Skin of body (tissue), 1 donor: ENCODE measurements at regions not wholly inside any gene's neighbourhood (a gene's known extent, or its start where the extent isn't known, plus 50 kb on each side); places are given as distances from the start of the nearest gene placed in this dataset.
"Not testable (repeated sequence)": the region's sequence is repeated elsewhere in the genome, so short reads cannot be mapped to it uniquely, and the experiment has no call there.

Source experiments
- DNase-seq: peaks from one replicate; lab custom pipeline; 2025; lab: John Stamatoyannopoulos, UW

DNA sequence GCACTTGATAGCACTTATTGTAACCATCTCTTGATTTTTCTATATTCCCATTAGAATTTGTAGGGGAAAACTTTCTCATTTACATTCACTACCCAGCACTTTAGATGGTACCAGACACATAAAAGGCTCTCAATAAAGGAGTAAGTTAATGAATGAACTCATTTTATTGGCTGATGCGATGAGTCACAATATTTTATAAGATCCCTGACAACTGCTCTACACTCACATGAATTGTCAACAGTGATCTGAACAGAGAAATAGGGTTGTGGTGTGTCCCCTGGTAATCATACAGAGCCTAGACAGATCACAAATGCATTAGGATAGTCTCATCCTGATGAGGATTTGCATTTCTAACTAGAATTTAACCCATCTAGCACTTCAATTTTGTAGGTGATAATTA is 567.6 kb upstream of the ARPP21 start:
- DNase-seq, result no peak

DNA sequence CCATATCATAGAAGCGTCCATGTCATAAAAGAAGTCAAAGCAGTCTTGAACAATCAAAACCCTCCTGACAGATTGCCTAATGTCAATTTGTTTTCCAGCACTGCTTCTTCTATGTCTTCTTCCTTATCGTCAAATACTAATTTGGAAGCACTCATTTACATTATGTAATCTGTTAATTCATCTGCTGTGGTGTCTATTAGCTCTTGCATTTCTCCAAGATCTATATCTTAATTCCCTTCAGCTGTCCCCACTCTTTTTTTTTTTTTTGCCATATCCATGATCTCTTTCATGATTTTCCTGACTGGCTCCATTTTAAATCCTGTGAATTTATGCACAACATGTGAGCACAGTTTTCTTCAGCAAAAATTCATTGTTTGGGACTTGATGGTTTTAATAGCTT is 560.5 kb upstream of the ARPP21 start:
- no peak for DNase-seq

DNA sequence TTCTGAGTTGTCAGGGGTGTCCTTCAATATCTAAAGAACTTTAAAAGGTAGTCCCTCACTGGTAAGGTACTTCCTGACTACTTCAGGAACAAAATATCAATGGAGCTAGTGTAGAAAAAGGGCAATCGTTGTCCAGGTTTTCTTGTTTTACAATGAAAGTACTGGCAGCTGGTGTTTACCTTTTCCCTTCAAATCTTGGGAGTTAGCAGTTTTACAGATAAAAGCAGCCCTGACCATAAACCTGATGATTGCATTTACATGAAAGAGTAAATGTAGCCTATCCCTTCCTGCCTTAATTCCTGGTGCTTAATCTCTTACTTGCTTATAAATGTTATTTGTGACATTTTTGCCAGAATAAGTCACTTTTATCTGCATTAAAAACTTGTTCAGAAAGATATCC is 559.9 kb upstream of the ARPP21 start:
- no peak for DNase-seq

DNA sequence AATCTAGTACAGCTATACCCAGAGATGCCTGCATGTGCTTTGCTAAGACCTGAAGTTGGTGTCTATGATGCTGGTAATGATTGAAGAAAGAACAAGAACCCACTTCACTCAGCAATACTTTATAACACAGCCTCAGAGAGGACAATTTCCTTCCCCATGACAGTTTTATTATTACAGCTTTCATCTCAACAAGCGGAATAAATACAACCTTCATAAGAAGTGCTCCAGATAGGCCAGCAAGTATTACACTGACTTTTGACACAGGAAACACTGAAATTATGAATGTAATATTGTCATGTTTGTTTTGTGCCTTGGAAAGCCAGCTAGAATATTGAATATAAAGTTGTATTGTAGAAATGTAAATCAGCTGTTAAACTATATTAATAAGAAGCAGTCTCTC is 557.4 kb upstream of the ARPP21 start:
- no peak for DNase-seq

DNA sequence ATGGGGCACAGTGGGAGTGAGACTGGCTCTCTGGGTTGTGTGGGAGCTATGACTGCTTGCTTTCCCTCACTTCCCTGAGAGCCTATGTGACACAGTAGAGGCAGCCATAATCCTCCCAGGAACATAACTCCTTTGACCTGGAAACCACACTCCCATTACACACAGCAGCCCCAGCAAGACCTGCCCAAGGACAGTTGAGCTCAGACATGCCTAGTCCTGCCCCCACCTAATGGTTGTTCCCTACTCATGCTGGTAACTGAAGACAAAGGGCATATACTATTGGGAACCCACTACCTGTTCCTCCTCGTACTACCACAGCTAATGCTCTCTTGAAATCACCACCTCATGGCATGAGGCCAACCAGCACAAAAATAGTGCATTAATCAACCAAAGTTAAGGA is 550.4 kb upstream of the ARPP21 start:
- no peak for DNase-seq

DNA sequence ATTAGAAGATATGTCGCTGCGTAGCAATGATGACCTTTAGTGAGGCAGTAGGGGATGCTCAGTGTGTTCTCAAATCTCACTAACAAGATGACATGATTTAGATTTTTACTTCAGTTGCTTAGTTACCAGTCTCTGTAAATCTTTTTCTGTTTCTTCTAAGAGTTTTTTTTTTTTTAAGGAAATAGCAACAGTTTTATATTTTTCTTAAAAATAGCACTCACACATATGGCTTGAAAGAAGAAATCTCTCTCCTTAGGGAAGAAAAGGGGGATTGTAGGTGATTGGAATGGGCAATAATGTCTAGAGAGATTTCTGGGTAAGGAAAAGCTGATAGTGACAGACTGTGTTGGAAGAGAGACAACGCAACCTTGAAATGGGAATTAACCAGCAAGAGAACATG is 524.6 kb upstream of the ARPP21 start:
- no peak for DNase-seq

DNA sequence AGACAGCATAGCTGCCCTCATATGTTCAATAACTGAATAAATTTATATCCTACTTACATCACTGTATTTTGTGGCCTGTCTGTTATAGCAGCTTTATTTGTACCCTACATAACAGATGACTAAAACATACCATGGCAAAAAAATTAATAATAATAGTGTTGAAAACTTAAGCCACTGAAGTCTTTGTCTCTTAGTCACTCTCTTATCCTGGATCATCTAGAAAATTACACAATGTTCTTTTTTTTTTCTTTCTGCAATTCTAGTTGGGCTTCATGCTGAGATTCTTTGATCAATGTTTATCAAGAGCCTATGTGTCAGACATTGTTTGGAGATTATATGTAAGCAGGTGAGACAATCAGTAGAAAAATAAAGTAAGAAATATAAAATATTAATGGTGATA is 519.3 kb upstream of the ARPP21 start:
- DNase-seq, result no peak

DNA sequence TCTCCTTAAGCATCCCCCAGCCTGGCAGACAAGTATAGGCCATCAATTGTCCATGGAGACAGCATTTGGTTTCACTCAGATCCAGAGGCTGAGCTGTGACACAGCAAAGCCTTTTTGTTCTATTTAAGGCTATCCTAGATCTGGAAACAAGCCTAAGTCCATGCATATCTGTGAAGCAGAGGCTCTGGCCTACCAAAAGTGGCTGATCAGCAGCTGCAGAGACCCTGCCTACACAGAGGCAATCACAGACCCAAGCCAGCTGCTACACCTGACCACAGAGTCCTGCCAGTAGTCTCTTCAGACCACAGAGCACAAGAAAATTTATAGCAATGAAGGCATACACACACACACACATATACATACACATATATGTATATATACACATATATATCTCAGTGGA is 501.7 kb upstream of the ARPP21 start:
- no peak for DNase-seq

DNA sequence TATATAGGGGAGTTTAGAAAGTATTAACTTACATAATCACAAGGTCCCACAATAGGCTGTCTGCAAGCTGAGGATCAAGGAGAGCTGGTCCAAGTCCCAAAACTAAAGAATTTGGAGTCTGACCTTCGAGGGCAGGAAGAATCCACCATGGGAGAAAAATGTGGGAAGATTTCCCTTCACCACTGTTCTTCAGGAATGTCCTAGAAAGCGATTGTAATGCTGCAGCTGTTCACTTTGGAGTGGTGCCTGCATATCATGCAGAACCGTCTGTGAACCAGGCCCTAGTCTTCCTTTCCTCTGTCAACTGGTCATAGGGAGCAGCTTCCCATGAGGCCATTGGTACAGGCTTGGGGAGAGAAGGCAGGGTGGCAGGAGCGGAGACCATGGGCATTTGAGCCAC is 497.9 kb upstream of the ARPP21 start:
- no peak for DNase-seq

DNA sequence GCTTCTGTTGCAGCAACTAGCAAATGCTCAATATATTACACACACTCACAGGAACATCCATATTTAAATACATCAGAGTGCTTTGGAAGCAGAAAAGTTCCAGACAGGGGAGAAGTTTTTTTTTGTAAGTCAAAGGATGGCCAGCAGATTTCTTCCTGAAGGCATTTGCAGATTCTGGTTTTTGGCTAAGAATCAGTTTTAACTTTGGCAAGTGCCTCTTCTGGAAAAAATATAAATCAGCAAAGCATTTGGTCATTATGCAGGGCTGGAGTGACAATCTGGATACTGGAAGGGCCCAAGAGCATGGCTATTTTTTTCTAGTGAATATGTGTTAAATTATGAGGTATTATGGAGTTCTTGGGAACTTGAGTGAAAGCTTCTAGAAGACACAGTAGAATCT is 495.3 kb upstream of the ARPP21 start:
- no peak for DNase-seq

DNA sequence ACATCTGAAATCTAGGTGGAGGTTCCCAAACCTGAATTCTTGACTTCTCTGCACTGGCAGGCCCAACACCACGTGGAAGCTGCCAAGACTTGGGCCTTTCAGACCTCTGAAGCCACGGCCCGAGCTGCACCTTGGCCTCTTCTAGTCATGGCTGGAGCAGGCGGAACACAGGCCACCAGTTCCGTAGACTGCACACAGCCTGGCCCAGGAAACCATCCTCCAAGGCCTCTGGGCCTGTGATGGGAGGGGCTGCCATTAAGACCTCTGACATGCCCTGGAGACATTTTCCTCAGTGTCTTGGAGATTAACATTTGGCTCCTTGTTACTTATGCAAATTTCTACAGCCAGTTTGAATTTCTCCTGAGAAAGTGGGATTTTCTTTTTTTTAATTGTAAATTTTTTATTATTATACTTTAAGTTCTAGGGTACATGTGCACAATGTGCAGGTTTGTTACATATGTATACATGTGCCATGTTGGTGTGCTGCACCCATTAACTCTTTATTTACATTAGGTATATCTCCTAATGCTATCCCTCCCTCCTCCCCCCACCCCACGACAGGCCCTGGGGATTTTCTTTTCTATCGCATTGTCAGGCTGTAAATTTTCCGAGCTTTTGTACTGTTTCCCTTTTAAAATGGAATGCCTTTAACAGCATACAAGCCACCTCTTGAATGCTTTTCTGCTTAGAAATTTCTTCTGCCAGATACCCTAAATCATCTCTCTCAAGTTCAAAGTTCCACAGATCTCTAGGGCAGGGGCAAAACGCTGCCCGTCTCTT is 492.9 kb upstream of the ARPP21 start:
- DNase-seq, result not testable (repeated sequence)

DNA sequence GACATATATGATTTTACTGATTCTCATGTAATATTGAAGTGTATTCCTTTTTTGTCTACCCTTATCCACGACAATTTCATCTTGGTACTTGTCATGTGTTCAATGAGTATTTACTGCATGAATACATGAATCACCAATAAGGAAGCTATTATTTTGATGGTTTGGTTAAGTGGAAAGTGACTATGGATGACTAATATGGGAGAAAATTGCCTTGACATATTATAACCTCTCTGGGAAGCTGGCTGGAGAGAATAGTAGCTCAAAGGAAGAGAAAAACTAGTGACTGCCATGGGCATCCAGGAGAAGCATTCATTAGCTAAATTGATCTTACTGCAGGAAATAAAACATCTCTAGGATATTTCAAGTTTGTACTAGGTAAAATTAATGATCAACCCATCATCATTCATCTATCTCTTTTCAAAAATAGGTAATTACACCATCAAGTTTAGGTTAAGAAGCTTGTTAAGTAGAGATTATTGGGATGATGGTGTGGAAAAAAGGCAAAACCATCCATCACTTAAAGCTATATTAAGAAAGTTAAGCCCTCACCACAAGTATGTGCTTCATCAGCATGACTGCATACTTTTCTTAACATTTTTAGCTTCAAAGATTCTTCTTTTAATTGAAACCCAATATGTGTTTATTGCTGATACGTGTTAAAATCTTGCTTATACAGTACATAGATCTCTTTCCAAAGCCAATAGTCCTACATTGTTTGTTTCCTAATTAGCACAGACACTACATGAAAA is 455.2 kb upstream of the ARPP21 start:
- DNase-seq, result no peak

DNA sequence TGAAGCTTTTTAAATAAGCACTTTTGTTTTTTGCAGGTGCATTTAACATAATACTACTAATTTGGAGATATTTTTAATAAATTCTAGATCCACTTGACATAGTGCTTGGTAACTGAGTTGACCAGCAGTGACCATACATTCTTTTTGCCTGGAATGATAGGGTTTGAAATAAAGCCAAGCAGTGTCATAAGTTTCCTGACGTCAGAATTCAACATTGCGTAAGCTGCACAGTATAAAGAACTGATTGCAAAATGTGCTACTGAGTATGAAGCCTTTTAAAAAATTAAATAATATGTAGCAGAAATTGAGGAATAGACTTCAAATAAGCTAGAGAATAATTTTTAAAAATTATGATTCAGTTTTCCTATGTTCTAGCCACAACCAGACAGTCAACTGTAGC is 454.6 kb upstream of the ARPP21 start:
- no peak for DNase-seq

DNA sequence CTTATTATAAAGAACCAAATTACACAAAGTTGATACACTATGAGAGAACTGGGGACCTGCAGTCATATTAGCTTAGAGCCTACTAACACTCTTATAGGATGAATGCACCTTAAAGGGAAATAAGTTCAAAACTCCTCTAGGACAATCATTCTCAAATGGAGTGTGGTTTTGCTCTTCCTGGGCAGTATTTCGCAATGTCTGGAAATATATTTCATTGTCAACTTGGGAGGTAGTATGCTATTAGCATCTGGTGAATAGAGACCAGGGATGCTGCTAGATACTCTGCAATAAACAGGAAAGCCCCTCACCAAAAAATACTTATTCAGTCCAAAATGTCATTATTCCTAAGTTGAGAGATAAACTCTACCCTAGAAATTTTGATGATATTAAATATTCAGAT is 451.4 kb upstream of the ARPP21 start:
- DNase-seq, result no peak

DNA sequence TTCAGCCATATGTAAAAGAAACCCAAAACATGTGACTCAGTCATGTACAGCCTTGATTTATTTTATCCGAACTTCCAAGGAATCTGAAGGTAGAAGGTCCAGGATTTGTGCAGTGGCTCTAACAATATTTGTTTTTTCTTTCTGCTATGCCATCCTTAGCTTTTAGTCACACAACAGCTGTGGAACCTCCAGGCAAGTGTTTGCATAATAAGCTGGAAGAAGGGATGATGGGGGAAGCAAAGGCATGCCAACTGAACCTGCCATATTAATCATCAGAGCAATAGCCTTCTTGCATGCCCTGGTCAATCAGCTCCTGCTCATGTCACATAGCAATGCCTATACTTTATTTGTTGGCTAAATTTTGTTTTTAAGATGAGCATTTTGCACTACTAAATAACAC is 444.7 kb upstream of the ARPP21 start:
- DNase-seq, result no peak

DNA sequence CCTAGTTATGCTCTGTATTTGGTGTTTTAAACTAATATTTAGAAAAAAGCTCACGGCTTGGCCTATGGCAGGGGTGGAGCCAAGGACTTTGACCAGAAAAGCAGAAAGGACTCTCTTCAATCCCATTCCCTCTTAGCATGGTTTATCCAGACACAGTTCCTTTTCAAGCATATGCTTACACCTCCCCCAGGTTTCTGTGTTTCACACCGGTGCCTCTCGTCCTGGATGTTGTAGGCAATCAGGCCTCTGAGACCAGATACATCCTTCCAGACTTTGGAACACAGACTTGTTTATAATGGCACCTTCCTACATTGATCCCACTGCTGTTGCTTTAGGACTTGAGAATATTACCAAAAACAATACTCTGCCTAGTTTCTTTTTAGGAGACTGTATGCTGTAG is 440.5 kb upstream of the ARPP21 start:
- no peak for DNase-seq

DNA sequence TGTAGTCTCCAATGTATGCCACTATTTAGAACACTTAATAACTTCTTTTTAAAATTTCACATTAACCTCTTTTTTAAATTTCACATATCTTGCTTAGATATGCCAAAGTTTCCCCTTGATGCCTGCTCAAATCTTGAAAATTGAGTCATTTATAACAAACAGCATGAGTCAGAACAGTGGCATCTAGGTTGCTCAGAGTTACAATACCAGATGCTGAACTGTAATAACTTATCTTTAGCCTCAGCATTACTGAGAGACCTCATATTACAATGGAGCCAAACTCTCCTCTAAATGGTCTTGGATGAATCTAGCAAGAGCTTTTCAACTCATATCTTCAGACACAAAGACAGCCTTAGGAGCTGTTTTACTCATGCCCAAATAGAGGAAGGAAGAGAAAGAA is 439.3 kb upstream of the ARPP21 start:
- DNase-seq, result no peak

DNA sequence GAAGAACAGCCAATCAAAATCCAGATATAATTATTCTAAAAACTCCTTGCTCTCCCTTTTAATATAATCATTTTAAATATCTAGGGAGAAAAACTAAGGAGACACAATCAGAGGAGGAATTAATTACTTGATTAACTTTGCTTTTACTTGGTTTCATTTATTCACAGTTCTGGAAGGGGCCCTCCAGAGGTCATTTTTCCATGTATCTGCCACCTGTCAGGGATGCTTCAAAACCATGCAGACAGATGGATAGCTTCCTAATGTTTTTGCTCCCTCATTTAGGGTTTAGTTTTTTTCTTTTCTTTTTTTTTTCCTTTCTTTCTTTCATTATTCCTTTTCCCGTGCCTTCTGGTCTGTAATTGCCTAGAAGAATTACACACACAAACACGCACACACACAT is 438.1 kb upstream of the ARPP21 start:
- DNase-seq, result no peak

DNA sequence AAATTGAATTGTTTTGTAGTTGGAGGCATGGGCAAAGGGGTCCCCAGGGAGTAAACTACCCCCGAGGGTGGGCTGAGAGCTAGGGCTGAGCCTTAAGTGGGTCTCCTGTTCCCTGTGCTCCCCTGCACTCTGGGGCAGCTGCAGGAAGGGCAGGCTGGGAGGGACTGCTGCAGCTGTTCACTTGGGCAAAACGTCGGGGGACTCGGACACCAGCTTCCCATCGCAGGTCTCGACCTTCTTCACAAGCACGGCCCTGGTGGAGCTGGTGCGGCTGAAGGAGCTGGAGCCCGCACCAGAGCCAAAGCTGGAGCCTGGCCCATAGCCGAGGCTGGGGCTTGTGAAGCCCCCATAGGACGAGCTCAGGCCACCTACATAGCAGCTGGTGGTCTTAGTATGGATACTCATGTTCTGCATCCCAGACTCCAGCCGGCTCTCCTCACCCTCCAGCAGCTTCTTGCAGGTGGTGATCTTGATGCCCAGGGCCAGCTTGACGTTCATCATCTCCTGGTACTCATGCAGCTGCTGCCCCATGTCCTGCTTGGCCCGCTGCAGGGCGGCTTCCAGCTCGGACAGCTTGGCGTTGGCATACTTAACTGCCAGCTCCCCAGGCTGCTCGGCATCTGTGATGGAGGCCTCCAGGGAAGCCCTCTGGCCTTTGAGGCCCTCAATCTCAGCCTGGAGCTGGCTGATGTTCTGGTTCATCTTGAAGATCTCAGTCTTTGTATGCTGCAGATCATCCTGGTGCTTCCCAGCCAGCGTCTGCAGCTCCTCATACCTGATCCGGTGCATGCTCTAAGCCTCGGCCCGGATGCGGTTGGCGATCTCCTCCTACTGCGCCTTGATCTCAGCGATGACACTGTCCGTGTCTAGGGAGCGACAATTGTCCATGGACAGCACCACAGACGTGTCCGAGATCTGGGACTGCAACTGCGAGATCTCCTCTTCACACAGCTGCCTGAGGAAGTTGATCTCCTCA is 423.5 kb upstream of the ARPP21 start:
- DNase-seq, result no peak

DNA sequence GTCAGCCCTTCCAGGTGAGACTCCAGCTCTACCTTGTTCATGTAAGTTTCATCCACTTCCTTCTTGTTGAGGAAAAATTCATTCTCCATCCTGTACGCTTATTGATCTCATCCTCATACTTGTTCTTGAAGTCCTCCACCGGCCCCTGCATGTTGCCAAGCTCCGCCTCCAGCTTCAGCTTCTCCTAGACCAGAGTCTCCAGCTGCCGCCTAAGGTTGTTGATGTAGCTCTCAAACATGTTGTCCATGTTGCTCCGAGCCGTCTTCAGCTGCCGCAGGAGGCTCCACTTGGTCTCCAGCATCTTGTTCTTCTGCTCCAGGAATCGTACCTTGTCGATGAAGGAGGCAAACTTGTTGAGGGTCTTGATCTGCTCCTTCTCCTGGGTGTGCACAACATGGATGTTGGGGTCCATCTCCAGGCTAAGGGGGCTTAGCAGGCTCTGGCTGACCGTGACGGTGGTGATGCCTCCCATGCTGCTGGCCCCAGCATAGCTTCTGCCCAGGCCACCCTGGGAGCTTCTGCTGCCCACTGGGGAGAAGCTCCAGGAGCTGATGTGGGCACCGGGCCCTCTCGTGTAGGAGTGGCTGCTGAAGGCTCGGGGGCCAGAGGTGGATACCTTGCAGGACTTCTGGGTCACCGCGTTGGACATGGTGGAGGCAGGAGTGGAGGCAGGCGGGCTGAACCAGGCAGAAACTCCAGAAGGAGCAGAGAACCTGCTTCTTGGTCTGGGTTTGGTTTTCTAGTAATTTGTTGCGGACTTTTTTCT is 422.6 kb upstream of the ARPP21 start:
- no peak for DNase-seq
